ENCODE measurements at regions not wholly inside any gene's neighbourhood (a gene's known extent, or its start where the extent isn't known, plus 50 kb on each side); places are given as distances from the start of the nearest gene placed in this dataset.

DNA sequence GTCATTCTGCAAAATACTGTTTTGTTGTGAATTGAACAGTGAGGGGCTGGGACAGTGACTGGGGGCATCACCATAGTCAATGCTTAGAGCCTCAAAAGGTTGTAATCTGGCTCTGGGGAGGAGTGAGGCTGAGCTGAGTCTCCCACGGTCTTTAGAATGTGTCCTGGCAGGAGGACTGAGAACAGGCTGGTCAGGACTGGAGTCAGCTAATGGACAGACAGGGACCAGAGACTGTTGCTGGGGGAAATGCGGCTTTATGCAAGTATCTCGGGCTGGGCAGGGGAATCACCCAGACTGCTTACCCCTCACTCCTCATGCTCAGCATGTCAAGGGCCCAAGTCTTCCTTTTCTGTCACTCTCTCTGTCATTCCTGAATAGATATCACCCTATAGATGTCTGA, 346.5 kb downstream of the TYW1 start:
- Histone ChIP-seq H3K36me3 (peaks cover 0 to 26% of the 10 kb centered on the region in 2 donors), H3K9me3 (peaks cover 0 to 11% of the 10 kb centered on the region in 2 donors), H3K27me3 (no peaks in the 10 kb centered on the region), H3K27ac (no peak overlapping the region), H3K4me3 (no peak overlapping the region), H3K4me1 (no peaks in the 10 kb centered on the region)
- ATAC-seq: no peak
- intact Hi-C loops (cut with DNase I): no loop called here
- DNase-seq: no peak
- TF ChIP-seq, protein P1, sequence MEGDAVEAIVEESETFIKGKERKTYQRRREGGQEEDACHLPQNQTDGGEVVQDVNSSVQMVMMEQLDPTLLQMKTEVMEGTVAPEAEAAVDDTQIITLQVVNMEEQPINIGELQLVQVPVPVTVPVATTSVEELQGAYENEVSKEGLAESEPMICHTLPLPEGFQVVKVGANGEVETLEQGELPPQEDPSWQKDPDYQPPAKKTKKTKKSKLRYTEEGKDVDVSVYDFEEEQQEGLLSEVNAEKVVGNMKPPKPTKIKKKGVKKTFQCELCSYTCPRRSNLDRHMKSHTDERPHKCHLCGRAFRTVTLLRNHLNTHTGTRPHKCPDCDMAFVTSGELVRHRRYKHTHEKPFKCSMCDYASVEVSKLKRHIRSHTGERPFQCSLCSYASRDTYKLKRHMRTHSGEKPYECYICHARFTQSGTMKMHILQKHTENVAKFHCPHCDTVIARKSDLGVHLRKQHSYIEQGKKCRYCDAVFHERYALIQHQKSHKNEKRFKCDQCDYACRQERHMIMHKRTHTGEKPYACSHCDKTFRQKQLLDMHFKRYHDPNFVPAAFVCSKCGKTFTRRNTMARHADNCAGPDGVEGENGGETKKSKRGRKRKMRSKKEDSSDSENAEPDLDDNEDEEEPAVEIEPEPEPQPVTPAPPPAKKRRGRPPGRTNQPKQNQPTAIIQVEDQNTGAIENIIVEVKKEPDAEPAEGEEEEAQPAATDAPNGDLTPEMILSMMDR (IDR thresholded peaks at IDR 0.05): no peak

DNA sequence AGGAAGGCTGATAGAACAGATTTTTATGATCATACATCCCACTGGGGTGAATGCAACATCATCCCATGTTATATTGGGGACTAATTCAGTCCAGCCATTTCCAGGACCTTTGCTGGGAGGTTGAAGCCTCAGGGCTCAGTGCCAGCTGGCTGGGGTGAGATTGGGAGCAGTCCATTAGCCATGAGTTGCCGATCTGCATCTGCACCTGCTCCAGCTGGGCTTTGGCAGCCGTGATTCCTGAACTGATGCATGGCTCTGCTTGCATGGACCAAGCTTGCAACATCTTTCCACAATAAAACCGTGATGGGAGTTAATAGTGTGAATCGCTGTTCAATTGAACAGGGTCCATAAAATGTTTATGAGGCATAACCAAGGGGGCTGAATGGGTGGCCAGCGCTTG, 346.9 kb downstream of the TYW1 start:
- no peaks in the 10 kb centered on the region for H3K4me1 ChIP-seq
- no peaks in the 10 kb centered on the region for H3K27me3 ChIP-seq
- peaks cover 0 to 11% of the 10 kb centered on the region in 2 donors for H3K9me3 ChIP-seq
- H3K4me3 ChIP-seq: no peak overlapping the region
- intact Hi-C loops (cut with DNase I): no loop called here
- peaks cover 0 to 26% of the 10 kb centered on the region in 2 donors for H3K36me3 ChIP-seq
- no peak overlapping the region for H3K27ac ChIP-seq
- TF ChIP-seq, protein P1 (IDR thresholded peaks at IDR 0.05): no peak
- no peak for DNase-seq
- ATAC-seq: no peak

DNA sequence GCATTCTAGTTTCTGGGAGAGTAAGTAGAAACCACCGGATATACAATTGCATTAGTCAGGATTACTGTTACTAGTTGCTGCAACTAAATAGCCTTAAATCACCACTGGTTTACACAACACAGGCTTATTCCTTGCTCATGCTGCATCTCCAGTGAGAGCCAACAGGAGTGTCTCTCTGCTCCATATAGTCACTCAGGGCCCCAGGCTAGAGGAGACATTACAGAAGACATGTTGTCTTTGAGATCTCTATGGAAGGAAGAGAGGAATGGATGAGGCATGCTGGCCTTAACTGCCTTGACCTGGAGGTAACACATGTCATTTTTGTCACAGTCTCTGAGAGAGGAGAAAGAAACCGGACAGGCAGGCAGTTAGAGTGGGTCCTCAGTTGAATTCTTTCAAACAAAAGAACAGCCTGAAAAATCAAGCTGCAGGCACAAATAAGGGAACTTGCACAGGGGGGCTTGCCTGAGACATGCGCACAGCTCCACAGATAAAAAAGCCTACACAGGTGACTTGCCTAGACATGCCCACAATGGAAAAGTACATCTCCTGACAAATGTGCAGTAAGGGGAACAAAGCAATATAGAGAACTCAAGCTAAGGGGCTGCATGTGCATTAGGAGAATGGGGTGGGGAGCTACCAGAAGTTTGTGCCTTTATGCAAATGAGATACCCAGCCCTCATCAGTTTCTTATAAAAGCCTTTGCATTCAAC, 348.0 kb downstream of the TYW1 start:
- Histone ChIP-seq H3K27me3 (no peaks in the 10 kb centered on the region), H3K36me3 (peaks cover 0 to 23% of the 10 kb centered on the region in 2 donors), H3K9me3 (peaks cover 0 to 11% of the 10 kb centered on the region in 2 donors), H3K4me3 (no peak overlapping the region), H3K27ac (no peak overlapping the region), H3K4me1 (no peaks in the 10 kb centered on the region)
- TF ChIP-seq, protein P1 (IDR thresholded peaks at IDR 0.05): no peak
- ATAC-seq: no peak
- intact Hi-C loops (cut with DNase I): no loop called here
- DNase-seq: no peak

DNA sequence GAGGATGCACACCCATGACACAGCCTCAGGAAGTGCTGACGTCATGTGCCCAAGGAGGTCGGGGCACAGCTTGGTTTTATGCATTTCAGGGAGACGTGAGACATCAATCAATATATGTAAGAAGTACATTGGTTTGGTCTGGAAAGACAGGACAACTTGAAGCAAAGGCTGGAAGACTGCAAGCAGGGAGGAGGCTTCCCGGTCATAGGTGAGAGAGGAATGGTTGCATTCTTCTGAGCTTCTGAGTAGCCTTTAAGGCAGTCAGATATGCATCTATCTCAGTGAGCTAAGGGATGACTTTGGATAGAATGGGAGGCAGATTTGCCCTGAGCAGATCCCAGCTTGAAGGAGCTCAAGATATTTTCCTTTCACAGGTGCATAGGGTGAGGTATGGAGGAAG, 349.5 kb downstream of the TYW1 start:
- H3K9me3 ChIP-seq: peaks cover 0 to 11% of the 10 kb centered on the region in 2 donors
- H3K4me1 ChIP-seq: no peaks in the 10 kb centered on the region
- DNase-seq (no peak), ATAC-seq (no peak)
- no peak overlapping the region for H3K4me3 ChIP-seq
- H3K27me3 ChIP-seq: no peaks in the 10 kb centered on the region
- TF ChIP-seq, protein P1 (IDR thresholded peaks at IDR 0.05): no peak
- H3K36me3 ChIP-seq: peaks cover 0 to 12% of the 10 kb centered on the region in 2 donors
- no peak overlapping the region for H3K27ac ChIP-seq
- intact Hi-C loops (cut with DNase I): no loop called here

DNA sequence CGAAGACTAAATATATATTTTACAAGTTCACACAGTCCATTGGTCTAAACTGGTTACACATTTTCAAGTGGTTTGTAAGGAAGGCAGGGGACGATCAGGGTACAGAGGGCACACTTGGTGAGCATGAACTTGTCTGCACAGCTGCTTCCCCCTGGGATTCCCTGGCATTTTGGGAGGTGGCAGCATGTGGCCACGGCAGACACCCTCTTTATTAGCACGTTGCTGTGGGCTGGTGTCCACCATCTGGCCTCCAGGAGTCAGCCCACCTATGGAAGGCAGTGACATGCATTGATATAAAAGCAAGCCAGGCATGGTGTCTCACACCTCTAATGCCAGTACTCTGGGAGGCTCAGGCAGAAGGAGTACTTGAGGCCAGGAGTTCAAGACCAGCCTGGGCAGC, 350.2 kb downstream of the TYW1 start:
- Histone ChIP-seq H3K9me3 (peaks cover 0 to 11% of the 10 kb centered on the region in 2 donors), H3K27ac (no peak overlapping the region), H3K4me1 (no peaks in the 10 kb centered on the region), H3K27me3 (no peaks in the 10 kb centered on the region), H3K36me3 (peaks cover 0 to 12% of the 10 kb centered on the region in 2 donors), H3K4me3 (no peak overlapping the region)
- DNase-seq (no peak), ATAC-seq (no peak)
- TF ChIP-seq, protein P1 (IDR thresholded peaks at IDR 0.05): no peak
- intact Hi-C loops (cut with DNase I): no loop called here
